ENCODE measurements at regions not wholly inside any gene's neighbourhood (a gene's known extent, or its start where the extent isn't known, plus 50 kb on each side); places are given as distances from the start of the nearest gene placed in this dataset.

DNA sequence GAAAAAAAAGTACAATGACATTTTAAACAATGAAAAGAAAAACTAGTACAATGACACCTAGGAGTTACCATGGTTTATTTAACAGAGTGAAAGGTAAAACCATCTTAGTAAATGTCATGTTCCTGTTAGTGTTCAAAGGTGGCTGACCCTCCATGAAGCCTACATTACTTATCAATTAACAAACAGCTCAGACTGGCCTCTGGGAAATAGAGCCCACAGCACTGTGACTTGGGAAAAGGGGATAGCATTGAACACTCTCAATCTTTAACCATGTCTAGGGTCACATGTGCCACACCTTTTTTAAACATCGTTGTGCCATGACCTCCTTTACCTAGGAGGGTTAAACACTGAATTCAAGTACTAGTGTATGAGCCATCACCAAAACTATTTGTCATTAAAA, 106.3 kb upstream of the SOX5 start:
- H3K36me3 ChIP-seq (ENCODE audit: low read depth) = no peaks in the 10 kb centered on the region
- no peaks in the 10 kb centered on the region for H3K4me1 ChIP-seq (ENCODE audit: insufficient read depth, poor library complexity, severe bottlenecking)
- ATAC-seq (ENCODE audit: low read depth) = no peak
- H3K27me3 ChIP-seq (ENCODE audit: insufficient read depth, poor library complexity, severe bottlenecking) = no peaks in the 10 kb centered on the region
- H3K27ac ChIP-seq (ENCODE audit: poor library complexity, severe bottlenecking) = no peak overlapping the region
- no peak overlapping the region for H3K4me3 ChIP-seq (ENCODE audit: severe bottlenecking)
- H3K9me3 ChIP-seq (ENCODE audit: severe bottlenecking) = no peaks in the 10 kb centered on the region
- DNase-seq (ENCODE audit: low spot score) = no peak
- TF ChIP-seq, protein P1, sequence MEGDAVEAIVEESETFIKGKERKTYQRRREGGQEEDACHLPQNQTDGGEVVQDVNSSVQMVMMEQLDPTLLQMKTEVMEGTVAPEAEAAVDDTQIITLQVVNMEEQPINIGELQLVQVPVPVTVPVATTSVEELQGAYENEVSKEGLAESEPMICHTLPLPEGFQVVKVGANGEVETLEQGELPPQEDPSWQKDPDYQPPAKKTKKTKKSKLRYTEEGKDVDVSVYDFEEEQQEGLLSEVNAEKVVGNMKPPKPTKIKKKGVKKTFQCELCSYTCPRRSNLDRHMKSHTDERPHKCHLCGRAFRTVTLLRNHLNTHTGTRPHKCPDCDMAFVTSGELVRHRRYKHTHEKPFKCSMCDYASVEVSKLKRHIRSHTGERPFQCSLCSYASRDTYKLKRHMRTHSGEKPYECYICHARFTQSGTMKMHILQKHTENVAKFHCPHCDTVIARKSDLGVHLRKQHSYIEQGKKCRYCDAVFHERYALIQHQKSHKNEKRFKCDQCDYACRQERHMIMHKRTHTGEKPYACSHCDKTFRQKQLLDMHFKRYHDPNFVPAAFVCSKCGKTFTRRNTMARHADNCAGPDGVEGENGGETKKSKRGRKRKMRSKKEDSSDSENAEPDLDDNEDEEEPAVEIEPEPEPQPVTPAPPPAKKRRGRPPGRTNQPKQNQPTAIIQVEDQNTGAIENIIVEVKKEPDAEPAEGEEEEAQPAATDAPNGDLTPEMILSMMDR (IDR thresholded peaks at IDR 0.05; ENCODE audit: poor library complexity, severe bottlenecking) = no peak

- ATAC-seq (ENCODE audit: low read depth) (no peak), DNase-seq (ENCODE audit: low spot score) (no peak)
- no peaks in the 10 kb centered on the region for H3K27me3 ChIP-seq (ENCODE audit: insufficient read depth, poor library complexity, severe bottlenecking)
- TF ChIP-seq, protein P1 (IDR thresholded peaks at IDR 0.05; ENCODE audit: poor library complexity, severe bottlenecking) = no peak
- H3K27ac ChIP-seq (ENCODE audit: poor library complexity, severe bottlenecking) = no peak overlapping the region
- no peak overlapping the region for H3K4me3 ChIP-seq (ENCODE audit: severe bottlenecking)
- H3K4me1 ChIP-seq (ENCODE audit: insufficient read depth, poor library complexity, severe bottlenecking) = no peaks in the 10 kb centered on the region
- H3K9me3 ChIP-seq (ENCODE audit: severe bottlenecking) = no peaks in the 10 kb centered on the region
- no peaks in the 10 kb centered on the region for H3K36me3 ChIP-seq (ENCODE audit: low read depth)
Measured at GRCh38 chr12:24054416-24054815, 104.9 kb upstream of the SOX5 start.

- Histone ChIP-seq H3K4me3 (ENCODE audit: severe bottlenecking) (no peak overlapping the region), H3K27ac (ENCODE audit: poor library complexity, severe bottlenecking) (no peak overlapping the region), H3K9me3 (ENCODE audit: severe bottlenecking) (no peaks in the 10 kb centered on the region), H3K4me1 (ENCODE audit: insufficient read depth, poor library complexity, severe bottlenecking) (no peaks in the 10 kb centered on the region), H3K36me3 (ENCODE audit: low read depth) (no peaks in the 10 kb centered on the region), H3K27me3 (ENCODE audit: insufficient read depth, poor library complexity, severe bottlenecking) (no peaks in the 10 kb centered on the region)
- ATAC-seq (ENCODE audit: low read depth) (no peak), DNase-seq (ENCODE audit: low spot score) (no peak)
- TF ChIP-seq, protein P1 (IDR thresholded peaks at IDR 0.05; ENCODE audit: poor library complexity, severe bottlenecking) = no peak
Measured at GRCh38 chr12:24049728-24050127, 100.3 kb upstream of the SOX5 start.

- Histone ChIP-seq H3K4me3 (ENCODE audit: severe bottlenecking) (no peak overlapping the region), H3K27ac (ENCODE audit: poor library complexity, severe bottlenecking) (no peak overlapping the region), H3K9me3 (ENCODE audit: severe bottlenecking) (no peaks in the 10 kb centered on the region), H3K36me3 (ENCODE audit: low read depth) (no peaks in the 10 kb centered on the region), H3K27me3 (ENCODE audit: insufficient read depth, poor library complexity, severe bottlenecking) (no peaks in the 10 kb centered on the region), H3K4me1 (ENCODE audit: insufficient read depth, poor library complexity, severe bottlenecking) (no peaks in the 10 kb centered on the region)
- DNase-seq (ENCODE audit: low spot score) (no peak), ATAC-seq (ENCODE audit: low read depth) (no peak)
- TF ChIP-seq, protein P1 (IDR thresholded peaks at IDR 0.05; ENCODE audit: poor library complexity, severe bottlenecking) = no peak
Measured at GRCh38 chr12:24049101-24049500, 99.6 kb upstream of the SOX5 start.

- DNase-seq (ENCODE audit: low spot score) = no peak
- Histone ChIP-seq H3K27me3 (ENCODE audit: insufficient read depth, poor library complexity, severe bottlenecking) (no peaks in the 10 kb centered on the region), H3K4me3 (ENCODE audit: severe bottlenecking) (no peak overlapping the region), H3K4me1 (ENCODE audit: insufficient read depth, poor library complexity, severe bottlenecking) (no peaks in the 10 kb centered on the region), H3K36me3 (ENCODE audit: low read depth) (no peaks in the 10 kb centered on the region), H3K9me3 (ENCODE audit: severe bottlenecking) (no peaks in the 10 kb centered on the region), H3K27ac (ENCODE audit: poor library complexity, severe bottlenecking) (no peak overlapping the region)
- no peak for ATAC-seq (ENCODE audit: low read depth)
- TF ChIP-seq, protein P1 (IDR thresholded peaks at IDR 0.05; ENCODE audit: poor library complexity, severe bottlenecking) = no peak
Measured at GRCh38 chr12:24048446-24048845, 99.0 kb upstream of the SOX5 start.

All from RWPE2 (cell line).